Liver (tissue), 8 donors: ENCODE measurements at regions not wholly inside any gene's neighbourhood (a gene's known extent, or its start where the extent isn't known, plus 50 kb on each side); places are given as distances from the start of the nearest gene placed in this dataset.

Source experiments
- DNase-seq: peaks from one replicate; pipeline ENCODE4 v3.0.0-alpha.2; 2017; ENCODE audit warnings: low spot score
- H3K27ac ChIP-seq, 2 donors: one replicate each; pipeline ENCODE4 v1.7.0; 2013; ENCODE audit warnings: inconsistent platforms in 2 of 2, low read length in 2 of 2, control low read depth in 1 of 2, low read depth in 1 of 2, mild to moderate bottlenecking in 1 of 2
- H3K27me3 ChIP-seq, 4 donors: one replicate each; pipeline versions ENCODE4 v1.6.1 to v1.7.0; 2013; ENCODE audit warnings: low read length in 3 of 4, inconsistent platforms in 1 of 4, mild to moderate bottlenecking in 1 of 4, moderate library complexity in 1 of 4; ENCODE audit not compliant: control insufficient read depth in 4 of 4, insufficient read depth in 4 of 4
- H3K36me3 ChIP-seq, 4 donors: one replicate each; pipeline versions ENCODE4 v1.6.1 to v1.7.0; 2013; ENCODE audit warnings: low read length in 3 of 4, mild to moderate bottlenecking in 3 of 4, low read depth in 1 of 4, moderate library complexity in 1 of 4; ENCODE audit not compliant: control insufficient read depth in 4 of 4, insufficient read depth in 3 of 4
- H3K4me1 ChIP-seq, 4 donors: one replicate each; pipeline versions ENCODE4 v1.6.1 to v1.7.0; 2013; ENCODE audit warnings: low read length in 3 of 4, mild to moderate bottlenecking in 3 of 4, moderate library complexity in 1 of 4; ENCODE audit not compliant: control insufficient read depth in 4 of 4, insufficient read depth in 4 of 4
- H3K4me3 ChIP-seq, 3 donors: one replicate each; pipeline versions ENCODE4 v1.6.1 to v1.7.0; 2013; ENCODE audit warnings: low read length in 3 of 3, control low read depth in 1 of 3, low read depth in 1 of 3, mild to moderate bottlenecking in 1 of 3
- H3K9ac ChIP-seq, 2 donors: one replicate each; pipeline ENCODE4 v1.7.0; 2013; ENCODE audit warnings: low read length in 2 of 2, mild to moderate bottlenecking in 2 of 2, moderate library complexity in 2 of 2, control low read depth in 1 of 2, low read depth in 1 of 2
- H3K9me3 ChIP-seq, 4 donors: one replicate each; pipeline versions ENCODE4 v1.6.1 to v1.7.0; 2013; ENCODE audit warnings: low read length in 3 of 4; ENCODE audit not compliant: control insufficient read depth in 4 of 4
- EGR1 ChIP-seq, 2 donors: IDR thresholded peaks; 2 replicates each; pipeline ENCODE4 v1.6.1; 2016 to 2018; ENCODE audit warnings: antibody characterized with exemption in 2 of 2, low read depth in 2 of 2
- FOXA2 ChIP-seq: IDR thresholded peaks from 2 replicates; pipeline ENCODE4 v1.6.1; 2016; ENCODE audit warnings: antibody characterized with exemption
- GABPA ChIP-seq, 2 donors: IDR thresholded peaks in 1 of 2; conservative IDR thresholded peaks in 1 of 2; 2 replicates each; pipeline ENCODE4 v1.6.1; 2016; ENCODE audit warnings: antibody characterized with exemption in 2 of 2, mild to moderate bottlenecking in 1 of 2, moderate library complexity in 1 of 2
- HNF4A ChIP-seq, 2 donors: conservative IDR thresholded peaks; 2 replicates each; pipeline ENCODE4 v1.6.1; 2016; ENCODE audit warnings: antibody characterized with exemption in 2 of 2, mild to moderate bottlenecking in 2 of 2
- HNF4G ChIP-seq: IDR thresholded peaks from 2 replicates; pipeline ENCODE4 v1.6.1; 2016; ENCODE audit warnings: antibody characterized with exemption
- JUND ChIP-seq, 2 donors: IDR thresholded peaks; 2 replicates each; pipeline ENCODE4 v1.6.1; 2016; ENCODE audit warnings: antibody characterized with exemption in 2 of 2
- NR2F2 ChIP-seq: IDR thresholded peaks from 2 replicates; pipeline ENCODE4 v1.6.1; 2016; ENCODE audit warnings: antibody characterized with exemption
- RAD21 ChIP-seq, 2 donors: IDR thresholded peaks; 2 replicates each; pipeline ENCODE4 v1.6.1; 2016; ENCODE audit warnings: antibody characterized with exemption in 2 of 2, mild to moderate bottlenecking in 2 of 2
- RXRA ChIP-seq, 2 donors: IDR thresholded peaks; 2 replicates each; pipeline ENCODE4 v1.6.1; 2017 to 2018; ENCODE audit warnings: antibody characterized with exemption in 2 of 2, mild to moderate bottlenecking in 1 of 2
- TAF1 ChIP-seq: conservative IDR thresholded peaks from 2 replicates; pipeline ENCODE4 v1.6.1; 2016; ENCODE audit warnings: antibody characterized with exemption, mild to moderate bottlenecking
- YY1 ChIP-seq: IDR thresholded peaks from 2 replicates; pipeline ENCODE4 v1.6.1; 2016; ENCODE audit warnings: antibody characterized with exemption, mild to moderate bottlenecking
- WGBS: extraction: QIAGEN DNeasy Blood & Tissue Kit; methylation state at CpG from one replicate; pipeline ENCODE4 v1.1.7; 2013; 5-methylcytosine and 5-hydroxymethylcytosine counted together
- TF ChIP-seq, protein P1 (sequence below): IDR thresholded peaks from 2 replicates; pipeline ENCODE4 v1.6.1; 2016; ENCODE audit warnings: antibody characterized with exemption
- TF ChIP-seq, protein P2 (sequence below): fragments of 150-350 bp; IDR thresholded peaks from 2 replicates; pipeline ENCODE4 v1.5.1; 2017; ENCODE audit warnings: improper control_type of control experiment, low read depth, low read length; ENCODE audit not compliant: missing input control
- TF ChIP-seq, protein P3 (sequence below): IDR thresholded peaks from 2 replicates; pipeline ENCODE4 v1.6.1; 2016; ENCODE audit warnings: antibody characterized with exemption, mild to moderate bottlenecking
- TF ChIP-seq, protein P4 (sequence below): IDR thresholded peaks from 2 replicates; pipeline ENCODE4 v1.6.1; 2016; ENCODE audit warnings: antibody characterized with exemption
- TF ChIP-seq, protein P5 (sequence below): IDR thresholded peaks from 2 replicates; pipeline ENCODE4 v1.6.1; 2016; ENCODE audit warnings: antibody characterized with exemption
- donor health status: healthy.
- donor health status: healthy.
- donor health status: healthy.
- donor health status: healthy.
- donor health status: healthy.

DNA sequence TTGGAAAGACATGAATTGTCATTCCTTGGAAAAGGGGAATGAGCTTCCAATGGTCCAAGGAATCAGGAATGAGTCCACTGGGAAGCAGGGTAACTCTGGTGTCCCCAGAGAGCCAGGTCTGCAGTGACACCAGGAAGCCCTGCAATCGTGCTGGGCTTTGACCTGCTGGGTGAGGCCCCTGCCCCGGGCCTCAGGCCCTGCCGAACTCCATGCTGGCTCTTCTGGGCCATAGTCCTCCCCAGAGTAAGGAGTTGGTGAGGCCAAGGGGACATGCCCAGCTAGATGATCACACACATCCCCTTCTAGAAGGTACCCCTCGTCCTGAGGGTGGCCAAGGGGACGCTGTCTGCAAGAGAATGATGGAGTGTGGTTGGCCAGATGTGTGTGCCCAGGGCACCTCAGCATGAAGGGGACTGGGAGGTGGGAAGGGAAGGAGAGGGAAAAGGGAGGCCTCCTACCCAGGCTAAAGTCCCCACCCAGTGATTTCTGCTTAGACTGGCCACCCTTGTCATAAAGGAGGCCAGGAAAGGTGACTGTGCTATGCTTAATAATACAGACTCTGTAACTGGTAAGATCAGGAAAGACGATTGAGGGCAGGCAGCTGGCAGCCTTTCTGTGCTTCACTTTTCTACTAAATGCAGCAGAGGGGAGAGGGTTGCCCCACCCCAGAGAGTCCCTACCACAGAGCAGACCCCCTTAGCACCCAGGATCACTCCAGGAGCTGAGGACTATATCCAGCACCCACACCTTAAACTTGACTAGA, 119.3 kb downstream of the SNX5 start:
- WGBS = 89% methylated on average over 6 of the region's 6 CpGs
- Histone ChIP-seq H3K9me3 (no peaks in the 10 kb centered on the region), H3K4me3 (no peak overlapping the region), H3K36me3 (no peaks in the 10 kb centered on the region), H3K27me3 (no peaks in the 10 kb centered on the region), H3K9ac (no peak overlapping the region), H3K4me1 (peaks cover 0 to 5% (median 4%) of the 10 kb centered on the region in 4 donors), H3K27ac (peak overlapping the region; percentile 33 to 36)
- TF ChIP-seq RXRA (IDR thresholded peaks at IDR 0.05) (no peak), TAF1 (no peak), YY1 (no peak), HNF4G (no peak), JUND (IDR thresholded peaks at IDR 0.05) (no peak), FOXA2 (no peak), HNF4A (conservative IDR thresholded peaks at IDR 0.05) (no peak), GABPA (IDR thresholded peaks at IDR 0.05 in 1 of 2, conservative IDR thresholded peaks at IDR 0.05 in 1 of 2) (no peak), NR2F2 (no peak), RAD21 (IDR thresholded peaks at IDR 0.05) (no peak), EGR1 (IDR thresholded peaks at IDR 0.05; ENCODE audit: low read depth in 2 of 2) (no peak)
- TF ChIP-seq, protein P1, sequence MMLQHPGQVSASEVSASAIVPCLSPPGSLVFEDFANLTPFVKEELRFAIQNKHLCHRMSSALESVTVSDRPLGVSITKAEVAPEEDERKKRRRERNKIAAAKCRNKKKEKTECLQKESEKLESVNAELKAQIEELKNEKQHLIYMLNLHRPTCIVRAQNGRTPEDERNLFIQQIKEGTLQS = no peak
- TF ChIP-seq, protein P2, sequence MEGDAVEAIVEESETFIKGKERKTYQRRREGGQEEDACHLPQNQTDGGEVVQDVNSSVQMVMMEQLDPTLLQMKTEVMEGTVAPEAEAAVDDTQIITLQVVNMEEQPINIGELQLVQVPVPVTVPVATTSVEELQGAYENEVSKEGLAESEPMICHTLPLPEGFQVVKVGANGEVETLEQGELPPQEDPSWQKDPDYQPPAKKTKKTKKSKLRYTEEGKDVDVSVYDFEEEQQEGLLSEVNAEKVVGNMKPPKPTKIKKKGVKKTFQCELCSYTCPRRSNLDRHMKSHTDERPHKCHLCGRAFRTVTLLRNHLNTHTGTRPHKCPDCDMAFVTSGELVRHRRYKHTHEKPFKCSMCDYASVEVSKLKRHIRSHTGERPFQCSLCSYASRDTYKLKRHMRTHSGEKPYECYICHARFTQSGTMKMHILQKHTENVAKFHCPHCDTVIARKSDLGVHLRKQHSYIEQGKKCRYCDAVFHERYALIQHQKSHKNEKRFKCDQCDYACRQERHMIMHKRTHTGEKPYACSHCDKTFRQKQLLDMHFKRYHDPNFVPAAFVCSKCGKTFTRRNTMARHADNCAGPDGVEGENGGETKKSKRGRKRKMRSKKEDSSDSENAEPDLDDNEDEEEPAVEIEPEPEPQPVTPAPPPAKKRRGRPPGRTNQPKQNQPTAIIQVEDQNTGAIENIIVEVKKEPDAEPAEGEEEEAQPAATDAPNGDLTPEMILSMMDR = no peak
- TF ChIP-seq, protein P3, sequence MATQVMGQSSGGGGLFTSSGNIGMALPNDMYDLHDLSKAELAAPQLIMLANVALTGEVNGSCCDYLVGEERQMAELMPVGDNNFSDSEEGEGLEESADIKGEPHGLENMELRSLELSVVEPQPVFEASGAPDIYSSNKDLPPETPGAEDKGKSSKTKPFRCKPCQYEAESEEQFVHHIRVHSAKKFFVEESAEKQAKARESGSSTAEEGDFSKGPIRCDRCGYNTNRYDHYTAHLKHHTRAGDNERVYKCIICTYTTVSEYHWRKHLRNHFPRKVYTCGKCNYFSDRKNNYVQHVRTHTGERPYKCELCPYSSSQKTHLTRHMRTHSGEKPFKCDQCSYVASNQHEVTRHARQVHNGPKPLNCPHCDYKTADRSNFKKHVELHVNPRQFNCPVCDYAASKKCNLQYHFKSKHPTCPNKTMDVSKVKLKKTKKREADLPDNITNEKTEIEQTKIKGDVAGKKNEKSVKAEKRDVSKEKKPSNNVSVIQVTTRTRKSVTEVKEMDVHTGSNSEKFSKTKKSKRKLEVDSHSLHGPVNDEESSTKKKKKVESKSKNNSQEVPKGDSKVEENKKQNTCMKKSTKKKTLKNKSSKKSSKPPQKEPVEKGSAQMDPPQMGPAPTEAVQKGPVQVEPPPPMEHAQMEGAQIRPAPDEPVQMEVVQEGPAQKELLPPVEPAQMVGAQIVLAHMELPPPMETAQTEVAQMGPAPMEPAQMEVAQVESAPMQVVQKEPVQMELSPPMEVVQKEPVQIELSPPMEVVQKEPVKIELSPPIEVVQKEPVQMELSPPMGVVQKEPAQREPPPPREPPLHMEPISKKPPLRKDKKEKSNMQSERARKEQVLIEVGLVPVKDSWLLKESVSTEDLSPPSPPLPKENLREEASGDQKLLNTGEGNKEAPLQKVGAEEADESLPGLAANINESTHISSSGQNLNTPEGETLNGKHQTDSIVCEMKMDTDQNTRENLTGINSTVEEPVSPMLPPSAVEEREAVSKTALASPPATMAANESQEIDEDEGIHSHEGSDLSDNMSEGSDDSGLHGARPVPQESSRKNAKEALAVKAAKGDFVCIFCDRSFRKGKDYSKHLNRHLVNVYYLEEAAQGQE = no peak
- TF ChIP-seq, protein P4, sequence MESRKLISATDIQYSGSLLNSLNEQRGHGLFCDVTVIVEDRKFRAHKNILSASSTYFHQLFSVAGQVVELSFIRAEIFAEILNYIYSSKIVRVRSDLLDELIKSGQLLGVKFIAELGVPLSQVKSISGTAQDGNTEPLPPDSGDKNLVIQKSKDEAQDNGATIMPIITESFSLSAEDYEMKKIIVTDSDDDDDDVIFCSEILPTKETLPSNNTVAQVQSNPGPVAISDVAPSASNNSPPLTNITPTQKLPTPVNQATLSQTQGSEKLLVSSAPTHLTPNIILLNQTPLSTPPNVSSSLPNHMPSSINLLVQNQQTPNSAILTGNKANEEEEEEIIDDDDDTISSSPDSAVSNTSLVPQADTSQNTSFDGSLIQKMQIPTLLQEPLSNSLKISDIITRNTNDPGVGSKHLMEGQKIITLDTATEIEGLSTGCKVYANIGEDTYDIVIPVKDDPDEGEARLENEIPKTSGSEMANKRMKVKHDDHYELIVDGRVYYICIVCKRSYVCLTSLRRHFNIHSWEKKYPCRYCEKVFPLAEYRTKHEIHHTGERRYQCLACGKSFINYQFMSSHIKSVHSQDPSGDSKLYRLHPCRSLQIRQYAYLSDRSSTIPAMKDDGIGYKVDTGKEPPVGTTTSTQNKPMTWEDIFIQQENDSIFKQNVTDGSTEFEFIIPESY = no peak
- TF ChIP-seq, protein P5, sequence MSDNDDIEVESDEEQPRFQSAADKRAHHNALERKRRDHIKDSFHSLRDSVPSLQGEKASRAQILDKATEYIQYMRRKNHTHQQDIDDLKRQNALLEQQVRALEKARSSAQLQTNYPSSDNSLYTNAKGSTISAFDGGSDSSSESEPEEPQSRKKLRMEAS = no peak
- DNase-seq = no peak
